SH-SY5Y (cell line): ENCODE measurements at regions not wholly inside any gene's neighbourhood (a gene's known extent, or its start where the extent isn't known, plus 50 kb on each side); places are given as distances from the start of the nearest gene placed in this dataset.

Source experiments
- GATA2 ChIP-seq: IDR thresholded peaks from 2 replicates; pipeline ENCODE4 v1.6.1; 2011; ENCODE audit warnings: mild to moderate bottlenecking, low read depth, low read length
- GATA3 ChIP-seq: IDR thresholded peaks from 2 replicates; pipeline ENCODE4 v1.6.1; 2011; ENCODE audit warnings: low read depth, mild to moderate bottlenecking, low read length, moderate library complexity

DNA sequence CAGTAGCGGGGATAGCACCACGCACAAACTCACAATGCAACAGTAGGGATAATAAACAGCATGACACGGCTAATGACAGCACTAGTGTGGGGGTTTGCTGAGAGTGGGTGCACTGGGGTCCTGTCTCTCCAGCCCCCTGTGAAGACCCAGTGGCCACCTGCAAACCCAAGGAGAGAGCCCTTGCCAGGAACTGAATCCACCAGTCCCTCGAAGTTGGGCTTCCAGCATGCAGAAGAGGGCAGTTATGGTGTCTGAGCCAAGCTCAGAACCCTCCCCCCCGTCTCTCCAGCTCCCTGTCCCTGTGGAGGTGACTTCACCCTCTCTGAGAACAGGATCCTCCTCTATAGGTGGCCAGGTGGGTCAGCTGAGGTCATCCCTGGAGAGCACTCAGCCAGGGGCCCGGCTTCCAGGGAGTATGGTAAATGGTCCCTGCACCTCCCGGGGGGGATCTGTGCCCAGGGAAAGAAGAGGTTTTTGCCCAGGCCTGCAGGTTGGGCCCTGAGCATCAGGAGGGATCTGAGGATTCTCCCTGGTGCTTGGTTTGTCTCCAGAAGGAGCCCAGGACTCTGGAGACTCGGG is 86.3 kb upstream of the PRR5 start:
- TF ChIP-seq GATA3 (no peak), GATA2 (no peak)
